ENCODE measurements at regions not wholly inside any gene's neighbourhood (a gene's known extent, or its start where the extent isn't known, plus 50 kb on each side); places are given as distances from the start of the nearest gene placed in this dataset.

DNA sequence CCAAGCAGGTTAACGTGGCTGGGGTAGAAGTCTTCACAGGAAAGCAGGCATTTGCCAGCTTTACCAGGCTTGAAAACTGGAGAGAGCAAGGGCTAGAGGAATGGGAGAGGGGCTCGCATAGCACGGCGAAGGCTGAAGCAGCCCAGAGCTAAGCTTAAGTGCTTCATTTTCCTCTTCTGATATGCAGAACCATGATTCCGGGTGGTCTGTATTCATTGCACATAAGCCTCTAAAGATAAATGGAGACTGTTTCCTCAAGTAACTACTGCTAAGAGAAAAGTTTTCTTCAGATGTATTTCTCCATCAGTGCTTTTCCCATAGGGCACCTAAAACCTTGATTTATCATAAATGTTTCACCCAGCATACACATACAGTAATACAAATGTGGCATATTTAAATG lies 414.1 kb downstream of the MLLT3 start:
- ChIA-PET CTCF (no interaction called here), POLR2A (no interaction called here)
- no peak for TF ChIP-seq CTCF (IDR thresholded peaks at IDR 0.05; ENCODE audit: unreplicated experiment)
- Mint-ChIP-seq H3K9me3 (ENCODE audit: unreplicated experiment) (no peaks in the 10 kb centered on the region), H3K4me3 (ENCODE audit: unreplicated experiment) (no peak overlapping the region), H3K4me1 (ENCODE audit: insufficient read depth, unreplicated experiment) (no peaks in the 10 kb centered on the region), H3K36me3 (ENCODE audit: insufficient read depth, unreplicated experiment) (no peaks in the 10 kb centered on the region), H3K27ac (ENCODE audit: low read depth, unreplicated experiment) (no peak overlapping the region), H3K27me3 (ENCODE audit: insufficient read depth, unreplicated experiment) (no peaks in the 10 kb centered on the region)
- no TSS peak for BruUV-seq (replicated peaks)
- intact Hi-C loops (cut with micrococcal nuclease): no loop called here
- DNase-seq (ENCODE audit: unreplicated experiment): no peak

- Mint-ChIP-seq H3K4me1 (ENCODE audit: insufficient read depth, unreplicated experiment) (no peaks in the 10 kb centered on the region), H3K9me3 (ENCODE audit: unreplicated experiment) (no peaks in the 10 kb centered on the region), H3K4me3 (ENCODE audit: unreplicated experiment) (no peak overlapping the region), H3K36me3 (ENCODE audit: insufficient read depth, unreplicated experiment) (no peaks in the 10 kb centered on the region), H3K27ac (ENCODE audit: low read depth, unreplicated experiment) (no peak overlapping the region), H3K27me3 (ENCODE audit: insufficient read depth, unreplicated experiment) (no peaks in the 10 kb centered on the region)
- ChIA-PET CTCF (interaction anchor here (0.6 kb wide), 1 partner anchor 18 kb away, joined by 5 read pairs; no protein-coding TSS in a partner anchor), POLR2A (no interaction called here)
- intact Hi-C loops (cut with micrococcal nuclease): no loop called here
- no peak for TF ChIP-seq CTCF (IDR thresholded peaks at IDR 0.05; ENCODE audit: unreplicated experiment)
- no TSS peak for BruUV-seq (replicated peaks)
- DNase-seq (ENCODE audit: unreplicated experiment): no peak
These were observed 415.1 kb downstream of the MLLT3 start for GRCh38 chr9:20207176-20207575.

- no peaks in the 10 kb centered on the region for H3K36me3 Mint-ChIP-seq (ENCODE audit: insufficient read depth, unreplicated experiment)
- no peak for TF ChIP-seq CTCF (IDR thresholded peaks at IDR 0.05; ENCODE audit: unreplicated experiment)
- no peaks in the 10 kb centered on the region for H3K9me3 Mint-ChIP-seq (ENCODE audit: unreplicated experiment)
- ChIA-PET CTCF (interaction anchor here (0.7 kb wide), 1 partner anchor 812 kb away, joined by 3 read pairs; no protein-coding TSS in a partner anchor), POLR2A (no interaction called here)
- no TSS peak for BruUV-seq (replicated peaks)
- peak; percentile 7 for DNase-seq (ENCODE audit: unreplicated experiment)
- no peaks in the 10 kb centered on the region for H3K27me3 Mint-ChIP-seq (ENCODE audit: insufficient read depth, unreplicated experiment)
- intact Hi-C loops (cut with micrococcal nuclease): no loop called here
- H3K27ac Mint-ChIP-seq (ENCODE audit: low read depth, unreplicated experiment): no peak overlapping the region
- peaks cover 6% of the 10 kb centered on the region for H3K4me1 Mint-ChIP-seq (ENCODE audit: insufficient read depth, unreplicated experiment)
- no peak overlapping the region for H3K4me3 Mint-ChIP-seq (ENCODE audit: unreplicated experiment)
These were observed 416.5 kb downstream of the MLLT3 start for GRCh38 chr9:20205821-20206220.

DNA sequence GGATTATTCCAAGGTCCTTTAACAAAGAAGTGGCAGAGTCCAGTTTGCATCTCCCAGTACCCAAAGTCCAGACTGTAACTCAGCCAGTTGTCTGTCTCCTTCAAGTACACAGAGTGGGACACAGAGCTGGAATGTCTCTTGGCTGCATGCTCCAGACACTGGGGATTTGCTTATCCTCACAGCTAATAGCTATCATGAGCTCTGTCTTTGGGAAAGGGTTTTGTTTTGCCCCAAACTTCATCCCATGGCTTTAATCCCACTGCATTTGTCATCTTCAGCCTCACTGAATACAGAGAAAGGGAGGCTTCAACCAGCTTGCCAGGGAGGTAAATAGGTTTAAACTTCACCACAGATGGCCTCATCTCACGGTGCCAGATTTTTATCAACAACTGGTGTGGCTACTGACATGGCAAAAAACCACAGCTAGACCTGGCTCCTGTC lies 412.2 kb upstream of the SLC24A2 start:
- Mint-ChIP-seq H3K36me3 (ENCODE audit: insufficient read depth, unreplicated experiment) (no peaks in the 10 kb centered on the region), H3K27me3 (ENCODE audit: insufficient read depth, unreplicated experiment) (no peaks in the 10 kb centered on the region), H3K4me3 (ENCODE audit: unreplicated experiment) (no peak overlapping the region), H3K27ac (ENCODE audit: low read depth, unreplicated experiment) (no peak overlapping the region), H3K9me3 (ENCODE audit: unreplicated experiment) (no peaks in the 10 kb centered on the region), H3K4me1 (ENCODE audit: insufficient read depth, unreplicated experiment) (peaks cover 6% of the 10 kb centered on the region)
- POLR2A ChIA-PET: interaction anchor here (0.6 to 0.7 kb wide), 2 partner anchors 10 to 538 kb away, joined by 3 read pairs; no protein-coding TSS in a partner anchor
- intact Hi-C loops (cut with micrococcal nuclease): no loop called here
- CTCF ChIA-PET: interaction anchor here (0.6 to 1.3 kb wide), 4 partner anchors 9 to 424 kb away, joined by 3 to 4 read pairs (median 3); no protein-coding TSS in a partner anchor
- BruUV-seq (replicated peaks): no TSS peak
- DNase-seq (ENCODE audit: unreplicated experiment): no peak
- no peak for TF ChIP-seq CTCF (IDR thresholded peaks at IDR 0.05; ENCODE audit: unreplicated experiment)

Measured in MCF 10A (cell line).